ENCODE measurements at regions not wholly inside any gene's neighbourhood (a gene's known extent, or its start where the extent isn't known, plus 50 kb on each side); places are given as distances from the start of the nearest gene placed in this dataset.

DNA sequence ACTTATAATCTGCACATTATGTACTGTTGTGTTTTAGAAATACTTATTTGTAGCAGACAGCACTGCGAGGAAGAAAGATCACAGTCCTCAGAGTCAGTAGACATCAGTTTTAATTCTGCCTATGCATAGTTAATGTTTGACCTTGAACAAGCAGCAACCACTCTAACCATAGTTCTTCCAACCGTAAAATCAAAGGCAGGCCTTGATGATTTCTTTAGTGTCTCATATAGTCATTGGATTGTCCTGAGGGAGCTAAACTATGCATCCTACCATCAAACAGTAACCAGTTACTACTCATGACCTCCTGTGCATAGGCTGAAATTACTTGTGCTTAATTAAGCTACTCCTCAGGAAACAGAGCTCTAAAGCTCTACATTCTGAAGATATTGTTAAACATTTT lies 294.8 kb upstream of the STXBP5 start:
- TF ChIP-seq, protein P1, sequence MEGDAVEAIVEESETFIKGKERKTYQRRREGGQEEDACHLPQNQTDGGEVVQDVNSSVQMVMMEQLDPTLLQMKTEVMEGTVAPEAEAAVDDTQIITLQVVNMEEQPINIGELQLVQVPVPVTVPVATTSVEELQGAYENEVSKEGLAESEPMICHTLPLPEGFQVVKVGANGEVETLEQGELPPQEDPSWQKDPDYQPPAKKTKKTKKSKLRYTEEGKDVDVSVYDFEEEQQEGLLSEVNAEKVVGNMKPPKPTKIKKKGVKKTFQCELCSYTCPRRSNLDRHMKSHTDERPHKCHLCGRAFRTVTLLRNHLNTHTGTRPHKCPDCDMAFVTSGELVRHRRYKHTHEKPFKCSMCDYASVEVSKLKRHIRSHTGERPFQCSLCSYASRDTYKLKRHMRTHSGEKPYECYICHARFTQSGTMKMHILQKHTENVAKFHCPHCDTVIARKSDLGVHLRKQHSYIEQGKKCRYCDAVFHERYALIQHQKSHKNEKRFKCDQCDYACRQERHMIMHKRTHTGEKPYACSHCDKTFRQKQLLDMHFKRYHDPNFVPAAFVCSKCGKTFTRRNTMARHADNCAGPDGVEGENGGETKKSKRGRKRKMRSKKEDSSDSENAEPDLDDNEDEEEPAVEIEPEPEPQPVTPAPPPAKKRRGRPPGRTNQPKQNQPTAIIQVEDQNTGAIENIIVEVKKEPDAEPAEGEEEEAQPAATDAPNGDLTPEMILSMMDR (IDR thresholded peaks at IDR 0.05 in 2 of 3, conservative IDR thresholded peaks at IDR 0.05 in 1 of 3; ENCODE audit: control insufficient read depth in 2 of 3, extremely low read depth in 1 of 3, insufficient read depth in 1 of 3, low read depth in 3 of 3, low read length in 3 of 3), result no peak
- TF ChIP-seq ASH2L (IDR thresholded peaks at IDR 0.05; ENCODE audit: borderline replicate concordance, low read depth), result no peak

Measured in GM12878 (cell line).